Caki2 (cell line): ENCODE measurements at regions not wholly inside any gene's neighbourhood (a gene's known extent, or its start where the extent isn't known, plus 50 kb on each side); places are given as distances from the start of the nearest gene placed in this dataset.
A peak's percentile ranks its signal among the peaks of the same experiment; 100 is the strongest.

ENCODE experiments used
- DNase-seq: peaks from one replicate; pipeline ENCODE4 v3.0.0-alpha.2; 2015; ENCODE audit warnings: low read depth
- in situ Hi-C: cut with HindIII; loops from 2 replicates; pipeline ENCODE4 v1.10.0; 2016; ENCODE audit warnings: low sequenced_read_pairs, low pct_unique_long_range_greater_than_20kb, mixed read lengths

GRCh38 chr3:5442786-5443138 is 255.3 kb downstream of the EDEM1 start:
- in situ Hi-C loops = no loop called here
- no peak for DNase-seq

GRCh38 chr3:5444253-5444652 is 256.7 kb downstream of the EDEM1 start:
- DNase-seq = no peak
- in situ Hi-C loops = no loop called here

GRCh38 chr3:5445676-5446201 is 258.2 kb downstream of the EDEM1 start:
- in situ Hi-C loops = no loop called here
- DNase-seq = no peak

GRCh38 chr3:5448246-5448645 is 260.7 kb downstream of the EDEM1 start:
- in situ Hi-C loops = no loop called here
- no peak for DNase-seq

- DNase-seq = no peak
- in situ Hi-C loops = no loop called here
Measured at GRCh38 chr3:5448816-5449215, 261.3 kb downstream of the EDEM1 start.

GRCh38 chr3:5456199-5456598 is 268.7 kb downstream of the EDEM1 start:
- no peak for DNase-seq
- in situ Hi-C loops = no loop called here

- no peak for DNase-seq
- in situ Hi-C loops = no loop called here
Measured at GRCh38 chr3:5458526-5458925, 271.0 kb downstream of the EDEM1 start.

DNA sequence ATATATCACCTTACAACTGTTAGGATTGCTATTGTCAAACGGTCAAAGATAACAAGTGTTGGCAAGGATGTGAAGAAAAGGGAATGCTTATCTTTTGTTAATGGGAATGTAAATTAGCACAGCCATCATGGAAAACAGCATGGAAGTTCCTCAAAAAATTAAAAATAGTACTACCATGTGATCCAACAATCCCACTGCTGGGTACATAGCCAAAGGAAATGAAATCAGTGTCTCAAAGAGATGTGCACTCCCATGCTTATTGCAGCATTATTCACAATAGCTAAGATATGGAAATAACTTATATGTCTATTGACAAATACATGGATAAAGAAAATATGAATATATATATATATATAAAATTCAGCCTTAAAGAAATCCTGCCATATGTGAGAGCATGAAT is 274.6 kb downstream of the EDEM1 start:
- in situ Hi-C loops = no loop called here
- no peak for DNase-seq

GRCh38 chr3:5463991-5464390 is 276.5 kb downstream of the EDEM1 start:
- DNase-seq = no peak
- in situ Hi-C loops = no loop called here

DNA sequence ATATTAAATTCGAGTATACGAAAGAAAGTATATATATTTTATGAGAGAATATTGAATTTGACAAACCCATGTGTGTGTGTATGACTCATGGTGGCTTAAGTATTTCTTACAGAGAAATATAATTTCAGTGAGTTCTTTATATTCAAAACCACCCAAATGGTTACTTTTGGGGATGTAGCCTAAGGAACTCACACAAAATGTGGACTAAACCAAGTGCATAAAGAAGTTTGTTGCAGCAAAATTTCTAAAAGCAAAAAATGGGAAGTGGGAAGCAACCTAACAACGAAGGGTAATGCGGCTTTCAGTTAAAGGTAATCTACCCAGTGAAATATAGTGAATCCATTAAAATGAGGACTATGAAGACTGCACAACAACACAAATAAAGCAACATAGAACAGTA is 277.1 kb downstream of the EDEM1 start:
- in situ Hi-C loops = no loop called here
- DNase-seq = no peak

DNA sequence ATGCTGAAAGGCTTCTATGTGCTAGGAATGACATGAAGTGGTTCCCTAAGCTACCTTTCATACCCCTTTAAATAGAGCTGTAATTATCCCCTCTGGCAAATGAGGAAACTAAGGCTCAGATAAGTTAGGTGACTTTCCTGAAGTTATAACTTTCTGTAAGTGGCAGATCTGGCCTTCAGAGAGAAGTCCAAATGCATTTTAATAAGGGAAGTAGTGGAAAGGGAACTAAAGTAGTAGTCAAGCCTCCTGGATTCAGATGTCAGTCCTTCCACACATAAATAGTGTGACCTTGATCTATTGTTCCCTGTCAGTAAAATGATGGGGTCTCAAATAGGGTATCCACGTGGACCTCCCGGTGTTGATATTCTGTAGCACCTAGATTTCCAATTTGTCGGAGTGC is 277.7 kb downstream of the EDEM1 start:
- in situ Hi-C loops = no loop called here
- no peak for DNase-seq

DNA sequence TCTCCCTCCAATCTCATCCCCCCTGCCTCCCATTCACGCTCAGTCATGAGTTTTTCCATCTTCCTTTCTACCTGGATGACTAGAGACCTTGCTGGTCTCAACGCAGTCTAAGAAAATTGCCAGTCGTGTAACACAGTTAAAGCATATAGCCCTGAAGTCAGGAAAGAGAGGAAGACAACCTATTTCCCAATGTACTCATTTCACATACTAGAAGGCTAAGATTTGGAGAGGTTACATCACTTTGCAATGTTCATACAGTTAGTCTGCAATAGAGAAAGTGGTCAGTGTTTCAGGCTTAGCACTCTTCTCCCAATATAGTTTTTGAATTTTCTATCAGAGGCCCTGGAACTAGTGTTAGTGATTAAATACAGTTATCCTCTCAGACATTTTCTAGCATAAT is 278.6 kb downstream of the EDEM1 start:
- no peak for DNase-seq
- in situ Hi-C loops = no loop called here

- no peak for DNase-seq
Measured at GRCh38 chr3:5466717-5467116, 279.2 kb downstream of the EDEM1 start.

GRCh38 chr3:5473471-5473870 is 286.0 kb downstream of the EDEM1 start:
- in situ Hi-C loops = no loop called here
- DNase-seq = no peak

More at GRCh38 chr3:5466717-5467116, 279.2 kb downstream of the EDEM1 start:
- in situ Hi-C loops = no loop called here

GRCh38 chr3:5476403-5476802 is 288.9 kb downstream of the EDEM1 start:
- in situ Hi-C loops = no loop called here
- no peak for DNase-seq

DNA sequence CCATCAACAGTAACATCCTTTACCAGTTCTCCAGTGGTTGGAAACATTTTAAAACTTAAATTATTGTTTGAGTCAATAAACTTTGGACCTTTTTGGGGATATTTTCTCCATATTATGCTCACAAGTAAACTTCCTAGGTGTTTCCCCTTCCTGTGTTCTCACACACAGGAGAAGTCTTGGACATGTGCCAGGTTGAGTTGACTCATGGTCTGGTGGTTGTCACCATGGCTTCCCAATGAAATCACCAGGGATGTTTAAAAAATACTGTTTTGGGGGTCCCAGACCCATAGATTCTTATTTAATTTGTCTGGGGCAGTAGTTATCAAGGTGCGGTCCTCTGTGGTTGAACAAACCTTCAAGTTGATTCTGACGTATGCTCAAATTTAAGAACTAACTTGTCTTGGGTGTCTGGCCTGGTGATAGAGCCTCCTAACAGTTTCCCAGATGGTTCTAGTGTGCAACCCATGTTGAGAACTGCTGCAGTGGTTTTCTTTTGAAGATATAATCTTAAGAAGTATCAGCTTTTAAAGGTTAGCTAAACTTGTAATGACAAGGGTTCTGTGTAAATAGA is 291.8 kb downstream of the EDEM1 start:
- peak; percentile 18 for DNase-seq

DNA sequence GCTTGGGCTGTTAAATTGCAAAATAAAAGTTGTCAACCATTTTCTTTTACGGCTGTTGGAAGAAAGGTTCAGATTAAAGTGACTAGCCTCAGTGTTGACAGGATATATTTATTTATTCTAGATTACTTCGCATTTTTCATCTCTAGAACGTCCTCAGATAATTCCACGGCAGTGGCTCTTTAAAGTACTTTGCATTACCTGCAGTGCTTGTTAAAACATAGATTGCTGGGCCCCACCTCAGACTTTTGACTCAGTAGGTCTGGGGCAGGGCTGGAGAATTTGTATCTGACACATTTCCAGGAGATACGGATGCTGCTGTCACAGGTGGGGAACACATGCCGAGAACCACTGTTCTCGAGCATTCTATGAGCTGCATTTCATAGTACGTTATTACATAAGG is 292.7 kb downstream of the EDEM1 start:
- no peak for DNase-seq
- in situ Hi-C loops = no loop called here

More for the DNA sequence above, 291.8 kb downstream of the EDEM1 start:
- in situ Hi-C loops = no loop called here

- no peak for DNase-seq
- in situ Hi-C loops = no loop called here
Measured at GRCh38 chr3:5485427-5485826, 297.9 kb downstream of the EDEM1 start.

- no peak for DNase-seq
- in situ Hi-C loops = no loop called here
Measured at GRCh38 chr3:5488771-5489170, 301.3 kb downstream of the EDEM1 start.

GRCh38 chr3:5489536-5489935 is 302.0 kb downstream of the EDEM1 start:
- in situ Hi-C loops = no loop called here
- no peak for DNase-seq
